DND-41 (cell line): ENCODE measurements at regions not wholly inside any gene's neighbourhood (a gene's known extent, or its start where the extent isn't known, plus 50 kb on each side); places are given as distances from the start of the nearest gene placed in this dataset.

Experiments
- ATAC-seq: fragments of 200-7000 bp; cut with Tn5 transposase; 3 replicates; pipeline ENCODE4 v1.9.1; 2021; ENCODE audit warnings: low read depth; ENCODE audit not compliant: insufficient read depth
- DNase-seq: peaks from one replicate; pipeline ENCODE4 v3.0.0-alpha.2; 2020
- H2AFZ ChIP-seq: 2 replicates; pipeline ENCODE4 v1.6.0; 2012; ENCODE audit warnings: low read depth, low read length
- H3K27ac ChIP-seq: 2 replicates; pipeline ENCODE4 v1.5.1; 2012; ENCODE audit warnings: low read length, inconsistent platforms
- H3K27me3 ChIP-seq: fragments of 200-600 bp; sonication (generic); 2 replicates; pipeline ENCODE4 v1.6.0; 2012; ENCODE audit warnings: low read length, mild to moderate bottlenecking, inconsistent platforms; ENCODE audit not compliant: insufficient read depth, poor library complexity
- H3K36me3 ChIP-seq: 2 replicates; pipeline ENCODE4 v1.5.1; 2012; ENCODE audit warnings: low read length, inconsistent platforms; ENCODE audit not compliant: insufficient read depth
- H3K4me1 ChIP-seq: 2 replicates; pipeline ENCODE4 v1.5.1; 2012; ENCODE audit warnings: mild to moderate bottlenecking, low read length; ENCODE audit not compliant: insufficient read depth
- H3K4me2 ChIP-seq: 2 replicates; pipeline ENCODE4 v1.6.0; 2012; ENCODE audit warnings: mild to moderate bottlenecking, moderate library complexity, low read length, inconsistent platforms; ENCODE audit not compliant: insufficient read depth
- H3K4me3 ChIP-seq, 2 experiments: fragments of 200-600 bp in 1 of 2; shearing (Covaris generic) in 1 of 2; 2 replicates each; pipeline ENCODE4 v1.5.1; 2012 to 2016; ENCODE audit warnings: inconsistent platforms in 2 of 2, low read length in 2 of 2, mild to moderate bottlenecking in 2 of 2, low read depth in 1 of 2, moderate library complexity in 1 of 2
- H3K79me2 ChIP-seq: 2 replicates; pipeline ENCODE4 v1.6.0; 2012; ENCODE audit warnings: low read length, inconsistent platforms; ENCODE audit not compliant: insufficient read depth
- H3K9ac ChIP-seq: 2 replicates; pipeline ENCODE4 v1.6.0; 2012; ENCODE audit warnings: low read depth, mild to moderate bottlenecking, inconsistent platforms, low read length, moderate library complexity
- H3K9me3 ChIP-seq: 2 replicates; pipeline ENCODE4 v1.5.1; 2012; ENCODE audit warnings: low read length, moderate library complexity, mild to moderate bottlenecking, inconsistent platforms; ENCODE audit not compliant: insufficient read depth, severe bottlenecking
- H4K20me1 ChIP-seq: 2 replicates; pipeline ENCODE4 v1.6.0; 2012; ENCODE audit warnings: low read length; ENCODE audit not compliant: insufficient read depth
- CTCF ChIP-seq: IDR thresholded peaks from 2 replicates; pipeline ENCODE4 v1.5.1; 2012; ENCODE audit warnings: borderline replicate concordance, low read length, moderate library complexity, mild to moderate bottlenecking; ENCODE audit not compliant: poor library complexity, severe bottlenecking; ENCODE audit errors: extremely low read depth
- EZH2 ChIP-seq: IDR thresholded peaks from 3 replicates; pipeline ENCODE4 v1.6.1; 2012; ENCODE audit warnings: borderline replicate concordance, low read depth, mild to moderate bottlenecking, moderate library complexity, low read length, inconsistent platforms; ENCODE audit not compliant: severe bottlenecking

GRCh38 chr6:98516866-98517265 lies 317.5 kb upstream of the POU3F2 start:
- Histone ChIP-seq H3K27me3 (no peaks in the 10 kb centered on the region), H3K4me3 (no peak overlapping the region), H4K20me1 (no peaks in the 10 kb centered on the region), H3K9ac (no peak overlapping the region), H3K4me2 (no peak overlapping the region), H3K4me1 (no peaks in the 10 kb centered on the region), H3K27ac (no peak overlapping the region), H3K36me3 (no peaks in the 10 kb centered on the region), H2AFZ (no peak overlapping the region), H3K79me2 (no peaks in the 10 kb centered on the region), H3K9me3 (no peaks in the 10 kb centered on the region)
- DNase-seq (no peak), ATAC-seq (no peak)
- TF ChIP-seq EZH2 (no peak), CTCF (no peak)

GRCh38 chr6:98525860-98526259 lies 308.5 kb upstream of the POU3F2 start:
- TF ChIP-seq CTCF = no peak
- no peak for DNase-seq
- H3K36me3 ChIP-seq = no peaks in the 10 kb centered on the region
- no peak overlapping the region for H3K27ac ChIP-seq
- no peak for ATAC-seq
- H3K9me3 ChIP-seq = no peaks in the 10 kb centered on the region
- no peaks in the 10 kb centered on the region for H4K20me1 ChIP-seq
- H3K27me3 ChIP-seq = no peaks in the 10 kb centered on the region
- H3K4me3 ChIP-seq = no peak overlapping the region
- no peak overlapping the region for H3K4me2 ChIP-seq
- H2AFZ ChIP-seq = no peak overlapping the region
- H3K9ac ChIP-seq = no peak overlapping the region
- H3K4me1 ChIP-seq = no peaks in the 10 kb centered on the region
- H3K79me2 ChIP-seq = no peaks in the 10 kb centered on the region

GRCh38 chr6:98526465-98526864 lies 307.9 kb upstream of the POU3F2 start:
- Histone ChIP-seq H3K9me3 (no peaks in the 10 kb centered on the region), H3K4me1 (no peaks in the 10 kb centered on the region), H3K36me3 (no peaks in the 10 kb centered on the region), H3K27me3 (no peaks in the 10 kb centered on the region), H3K4me3 (no peak overlapping the region), H3K79me2 (no peaks in the 10 kb centered on the region), H3K9ac (no peak overlapping the region), H4K20me1 (no peaks in the 10 kb centered on the region), H3K4me2 (no peak overlapping the region), H3K27ac (no peak overlapping the region), H2AFZ (no peak overlapping the region)
- no peak for ATAC-seq
- DNase-seq = no peak
- TF ChIP-seq EZH2 (no peak), CTCF (no peak)

GRCh38 chr6:98529364-98529763 lies 305.0 kb upstream of the POU3F2 start:
- Histone ChIP-seq H3K4me1 (no peaks in the 10 kb centered on the region), H3K79me2 (no peaks in the 10 kb centered on the region), H3K27ac (no peak overlapping the region), H3K27me3 (no peaks in the 10 kb centered on the region), H3K36me3 (no peaks in the 10 kb centered on the region), H4K20me1 (no peaks in the 10 kb centered on the region), H3K9me3 (no peaks in the 10 kb centered on the region), H3K4me3 (no peak overlapping the region), H3K9ac (no peak overlapping the region), H2AFZ (no peak overlapping the region), H3K4me2 (no peak overlapping the region)
- TF ChIP-seq EZH2 (no peak), CTCF (no peak)
- ATAC-seq (no peak), DNase-seq (no peak)
